ENCODE measurements at regions not wholly inside any gene's neighbourhood (a gene's known extent, or its start where the extent isn't known, plus 50 kb on each side); places are given as distances from the start of the nearest gene placed in this dataset.
A peak's percentile ranks its signal among the peaks of the same experiment; 100 is the strongest.

DNA sequence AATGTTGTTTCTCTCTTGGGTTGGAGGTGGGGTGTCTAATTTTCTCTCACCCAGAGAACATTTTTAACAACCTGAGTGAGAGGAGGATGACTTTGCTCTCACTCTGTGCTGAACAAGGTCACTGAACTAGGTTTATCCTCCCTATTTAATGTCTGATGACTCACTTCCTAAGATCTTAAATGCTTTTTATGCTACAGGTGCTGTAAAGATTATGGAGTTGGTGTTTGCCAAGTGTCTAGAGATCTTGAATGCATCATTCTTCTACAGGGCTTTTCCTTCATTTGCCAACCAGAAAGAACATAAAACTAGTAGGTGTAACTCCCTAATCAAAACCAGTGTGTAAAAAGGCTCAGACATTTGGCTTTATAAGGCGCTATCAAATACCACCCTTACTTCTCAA is 350.5 kb upstream of the ETAA1 start:
- no peaks in the 10 kb centered on the region for H3K36me3 ChIP-seq
- TF ChIP-seq, protein P1, sequence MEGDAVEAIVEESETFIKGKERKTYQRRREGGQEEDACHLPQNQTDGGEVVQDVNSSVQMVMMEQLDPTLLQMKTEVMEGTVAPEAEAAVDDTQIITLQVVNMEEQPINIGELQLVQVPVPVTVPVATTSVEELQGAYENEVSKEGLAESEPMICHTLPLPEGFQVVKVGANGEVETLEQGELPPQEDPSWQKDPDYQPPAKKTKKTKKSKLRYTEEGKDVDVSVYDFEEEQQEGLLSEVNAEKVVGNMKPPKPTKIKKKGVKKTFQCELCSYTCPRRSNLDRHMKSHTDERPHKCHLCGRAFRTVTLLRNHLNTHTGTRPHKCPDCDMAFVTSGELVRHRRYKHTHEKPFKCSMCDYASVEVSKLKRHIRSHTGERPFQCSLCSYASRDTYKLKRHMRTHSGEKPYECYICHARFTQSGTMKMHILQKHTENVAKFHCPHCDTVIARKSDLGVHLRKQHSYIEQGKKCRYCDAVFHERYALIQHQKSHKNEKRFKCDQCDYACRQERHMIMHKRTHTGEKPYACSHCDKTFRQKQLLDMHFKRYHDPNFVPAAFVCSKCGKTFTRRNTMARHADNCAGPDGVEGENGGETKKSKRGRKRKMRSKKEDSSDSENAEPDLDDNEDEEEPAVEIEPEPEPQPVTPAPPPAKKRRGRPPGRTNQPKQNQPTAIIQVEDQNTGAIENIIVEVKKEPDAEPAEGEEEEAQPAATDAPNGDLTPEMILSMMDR (IDR thresholded peaks at IDR 0.05; ENCODE audit: low read depth, low read length), result no peak
- H3K27me3 ChIP-seq, result no peaks in the 10 kb centered on the region
- DNase-seq (ENCODE audit: low read depth in 1 of 2, low spot score in 1 of 2), result no peak
- H3K4me3 ChIP-seq, result no peak overlapping the region
- no peaks in the 10 kb centered on the region for H3K9me3 ChIP-seq (ENCODE audit: low read depth)
- peaks cover 11% of the 10 kb centered on the region for H3K4me1 ChIP-seq (ENCODE audit: low read depth)
- no peak overlapping the region for H3K27ac ChIP-seq

GRCh38 chr2:67048314-67048713 is 348.8 kb upstream of the ETAA1 start:
- Histone ChIP-seq H3K9me3 (ENCODE audit: low read depth) (no peaks in the 10 kb centered on the region), H3K4me3 (no peak overlapping the region), H3K27ac (no peak overlapping the region), H3K27me3 (no peaks in the 10 kb centered on the region), H3K4me1 (ENCODE audit: low read depth) (peaks cover 11% of the 10 kb centered on the region), H3K36me3 (no peaks in the 10 kb centered on the region)
- TF ChIP-seq, protein P1 (IDR thresholded peaks at IDR 0.05; ENCODE audit: low read depth, low read length), result no peak
- DNase-seq (ENCODE audit: low read depth in 1 of 2, low spot score in 1 of 2), result no peak

GRCh38 chr2:67050622-67051021 is 346.5 kb upstream of the ETAA1 start:
- no peak overlapping the region for H3K4me3 ChIP-seq
- H3K9me3 ChIP-seq (ENCODE audit: low read depth), result no peaks in the 10 kb centered on the region
- H3K27ac ChIP-seq, result no peak overlapping the region
- TF ChIP-seq, protein P1 (IDR thresholded peaks at IDR 0.05; ENCODE audit: low read depth, low read length), result no peak
- no peaks in the 10 kb centered on the region for H3K27me3 ChIP-seq
- no peaks in the 10 kb centered on the region for H3K36me3 ChIP-seq
- DNase-seq (ENCODE audit: low read depth in 1 of 2, low spot score in 1 of 2), result peak in 1 of 2 donors; percentile 29
- peaks cover 6% of the 10 kb centered on the region for H3K4me1 ChIP-seq (ENCODE audit: low read depth)

DNA sequence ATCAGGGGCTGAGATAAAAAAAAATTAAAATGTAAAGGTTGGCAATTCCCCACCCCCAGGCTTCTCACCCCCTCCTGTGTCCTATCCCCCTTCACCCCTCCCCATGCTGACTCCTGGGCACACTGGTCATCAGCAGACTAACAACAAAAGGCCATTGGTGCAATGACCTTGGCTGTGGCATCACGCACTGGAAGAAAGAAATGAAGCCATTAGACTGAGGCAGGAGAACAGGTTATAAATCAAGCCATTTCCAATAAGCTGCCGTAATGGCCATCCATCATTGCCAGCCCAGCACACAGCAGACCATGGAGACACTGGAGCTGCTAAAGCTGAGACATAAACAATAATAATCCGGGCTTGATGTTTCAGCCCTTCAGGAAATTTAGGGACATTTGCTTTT is 342.4 kb upstream of the ETAA1 start:
- no peak for DNase-seq (ENCODE audit: low read depth in 1 of 2, low spot score in 1 of 2)
- Histone ChIP-seq H3K9me3 (ENCODE audit: low read depth) (no peaks in the 10 kb centered on the region), H3K4me1 (ENCODE audit: low read depth) (peaks cover 6% of the 10 kb centered on the region), H3K4me3 (no peak overlapping the region), H3K27ac (no peak overlapping the region), H3K36me3 (no peaks in the 10 kb centered on the region), H3K27me3 (no peaks in the 10 kb centered on the region)
- TF ChIP-seq, protein P1 (IDR thresholded peaks at IDR 0.05; ENCODE audit: low read depth, low read length), result no peak

DNA sequence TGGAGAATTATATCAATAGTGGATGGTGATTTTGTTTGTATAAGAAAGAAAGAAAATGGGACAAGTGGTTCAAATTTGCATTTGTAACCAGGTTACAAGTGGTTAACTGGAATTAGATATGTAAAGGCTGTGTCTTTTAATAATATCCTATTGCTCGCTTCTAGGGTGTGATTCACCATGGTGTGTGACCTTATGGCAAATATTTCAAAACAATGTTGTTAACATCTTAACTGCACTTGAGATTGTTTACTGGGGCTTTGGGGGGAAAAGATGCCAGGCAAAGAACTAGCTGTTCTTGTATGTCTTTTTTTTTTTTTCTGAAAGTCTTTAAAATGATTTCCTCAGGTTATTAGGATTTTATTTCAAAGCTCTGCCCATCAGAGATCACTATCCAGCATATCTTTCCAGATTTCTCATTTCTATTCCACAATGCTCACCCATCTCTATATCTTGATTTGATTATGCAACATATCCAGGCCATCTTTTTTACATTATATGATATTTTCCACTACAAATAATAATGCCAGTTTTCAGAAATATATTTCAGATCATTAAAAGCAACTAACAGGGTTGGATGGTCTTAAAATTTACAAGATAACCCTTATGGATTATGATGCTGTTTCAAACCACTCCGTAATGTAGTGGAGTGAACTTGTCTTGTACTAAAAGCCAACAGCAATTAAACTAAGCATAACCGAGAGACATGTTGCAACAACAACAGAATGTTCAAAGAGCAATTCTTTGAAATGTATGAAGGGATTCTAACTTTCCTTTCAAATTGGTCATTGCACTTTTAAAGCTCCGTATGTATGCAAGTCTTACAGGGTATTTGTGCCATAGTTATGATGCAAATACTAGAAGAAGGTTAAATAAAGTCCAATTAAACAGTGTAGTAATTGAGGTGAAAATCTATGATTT is 341.5 kb upstream of the ETAA1 start:
- no peaks in the 10 kb centered on the region for H3K36me3 ChIP-seq
- no peak overlapping the region for H3K27ac ChIP-seq
- no peaks in the 10 kb centered on the region for H3K27me3 ChIP-seq
- H3K4me3 ChIP-seq, result no peak overlapping the region
- TF ChIP-seq, protein P1 (IDR thresholded peaks at IDR 0.05; ENCODE audit: low read depth, low read length), result no peak
- H3K4me1 ChIP-seq (ENCODE audit: low read depth), result peaks cover 4% of the 10 kb centered on the region
- no peaks in the 10 kb centered on the region for H3K9me3 ChIP-seq (ENCODE audit: low read depth)
- DNase-seq (ENCODE audit: low read depth in 1 of 2, low spot score in 1 of 2), result no peak

All from cardiac muscle cell (in vitro differentiated cells and primary cell).